Astrocyte (in vitro differentiated cells and primary cell): ENCODE measurements at regions not wholly inside any gene's neighbourhood (a gene's known extent, or its start where the extent isn't known, plus 50 kb on each side); places are given as distances from the start of the nearest gene placed in this dataset.

Source experiments
- CTCF ChIP-seq: IDR thresholded peaks from 2 replicates; pipeline ENCODE4 v1.5.1; 2011; ENCODE audit warnings: low read depth, mild to moderate bottlenecking, inconsistent platforms, low read length, moderate library complexity; ENCODE audit not compliant: insufficient read depth
- EZH2 ChIP-seq: IDR thresholded peaks from 2 replicates; pipeline ENCODE4 v1.6.1; 2012; ENCODE audit warnings: mild to moderate bottlenecking, low read length, inconsistent platforms; ENCODE audit not compliant: insufficient read depth

- TF ChIP-seq EZH2 (no peak), CTCF (no peak)
These were observed 83.0 kb upstream of the RPS6KA2 start for GRCh38 chr6:166710084-166710483.
